LHCN-M2 (cell line): ENCODE measurements at regions not wholly inside any gene's neighbourhood (a gene's known extent, or its start where the extent isn't known, plus 50 kb on each side); places are given as distances from the start of the nearest gene placed in this dataset.
A peak's percentile ranks its signal among the peaks of the same experiment; 100 is the strongest.

Experiments
- DNase-seq: peaks from one replicate; pipeline ENCODE4 v3.0.0-alpha.2; 2012; ENCODE audit warnings: low read depth

DNA sequence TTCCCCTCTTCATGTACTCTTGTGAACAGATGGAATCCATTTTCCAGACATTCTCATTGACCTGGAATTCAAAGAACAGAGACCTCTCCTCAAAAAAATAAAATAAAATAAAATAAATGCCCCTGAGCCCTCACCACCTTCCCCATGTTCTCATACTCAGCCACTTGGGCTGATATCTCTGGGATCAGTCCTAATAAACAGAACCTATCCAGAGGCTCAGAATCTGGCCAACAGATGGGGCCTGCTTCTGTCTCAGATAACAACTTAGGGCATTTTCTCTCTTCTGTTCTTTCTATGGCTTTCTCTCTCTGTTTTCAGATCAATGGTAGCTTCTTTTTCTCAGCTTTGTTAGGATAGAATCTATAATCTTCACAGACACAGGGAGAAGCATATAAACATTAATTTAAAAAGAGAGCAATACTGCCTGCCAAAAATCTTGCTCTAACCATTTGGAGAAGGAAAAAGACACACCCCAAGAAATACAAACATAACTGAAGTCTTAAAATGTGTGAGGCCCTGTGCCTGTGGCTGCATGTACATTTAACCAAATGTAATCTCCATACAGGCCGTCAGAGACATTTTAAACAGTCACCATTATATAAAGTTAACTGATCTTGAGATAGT is 907.1 kb downstream of the FAT4 start:
- no peak for DNase-seq

DNA sequence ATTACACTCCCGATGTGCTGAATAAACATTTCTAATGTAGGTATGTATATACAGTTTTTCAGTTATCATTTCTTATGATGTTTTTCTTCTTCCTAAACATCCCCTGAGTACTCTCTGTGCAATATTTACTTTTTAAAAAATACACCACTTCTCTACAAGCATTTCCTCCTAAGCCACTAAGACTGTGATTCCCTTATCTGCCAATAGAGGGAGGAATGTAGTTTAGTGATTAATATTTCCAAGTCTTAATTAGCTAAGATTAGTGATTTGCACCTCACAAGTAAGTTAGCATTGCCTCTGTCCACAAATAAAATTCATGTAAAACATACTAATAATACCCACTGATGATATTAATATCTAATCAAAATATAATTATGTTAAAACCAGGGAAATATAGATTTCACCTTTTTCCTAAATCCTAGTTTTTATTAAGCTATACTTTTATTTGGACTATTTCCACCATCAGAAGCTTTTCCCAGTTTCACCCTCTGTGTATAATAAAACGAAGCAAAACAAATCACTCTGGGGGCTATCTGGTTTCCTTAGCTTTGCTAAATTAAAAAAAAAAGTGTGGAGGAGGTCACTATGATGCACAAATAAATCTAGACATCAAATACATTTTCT is 909.1 kb downstream of the FAT4 start:
- DNase-seq = peak; percentile 30

- no peak for DNase-seq
These were observed 912.7 kb downstream of the FAT4 start for GRCh38 chr4:126227428-126227827.

DNA sequence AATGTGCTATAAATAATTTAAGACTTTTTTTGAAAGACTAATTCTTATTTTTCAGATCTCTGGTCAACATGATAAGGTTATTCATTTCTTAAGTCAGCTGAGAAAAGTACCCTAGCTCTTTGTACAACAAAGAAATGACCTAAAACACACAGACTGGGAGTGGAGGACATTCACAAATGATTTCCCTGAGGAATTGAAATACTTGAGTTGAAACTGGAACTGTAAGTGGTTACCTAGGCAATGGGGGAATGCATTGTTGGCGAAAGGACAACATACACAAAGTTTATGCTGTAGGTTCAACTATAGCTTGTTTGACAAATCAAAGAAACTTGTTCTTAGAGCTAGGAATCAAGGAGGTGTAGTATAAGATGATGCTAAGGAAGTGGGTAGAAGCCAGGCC is 915.5 kb downstream of the FAT4 start:
- DNase-seq = no peak

DNA sequence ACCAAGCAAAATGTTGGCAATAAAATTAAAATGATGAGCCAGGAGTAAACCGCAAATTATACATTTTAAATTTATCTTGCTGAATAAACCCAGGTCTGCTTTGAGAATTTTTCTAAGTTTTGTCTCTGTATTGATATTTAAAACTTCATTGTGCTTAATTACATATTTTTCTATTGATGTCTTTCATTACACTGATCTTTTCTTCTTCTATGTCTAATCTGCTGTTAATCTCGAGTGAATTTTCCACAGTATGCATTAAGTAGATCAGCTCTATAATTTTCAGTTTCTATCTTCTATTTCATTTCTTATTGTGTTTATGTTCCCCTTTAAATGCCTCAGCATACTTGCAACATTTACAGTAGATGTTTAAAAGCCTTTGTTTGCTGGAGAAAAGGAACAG is 918.7 kb downstream of the FAT4 start:
- DNase-seq = no peak

DNA sequence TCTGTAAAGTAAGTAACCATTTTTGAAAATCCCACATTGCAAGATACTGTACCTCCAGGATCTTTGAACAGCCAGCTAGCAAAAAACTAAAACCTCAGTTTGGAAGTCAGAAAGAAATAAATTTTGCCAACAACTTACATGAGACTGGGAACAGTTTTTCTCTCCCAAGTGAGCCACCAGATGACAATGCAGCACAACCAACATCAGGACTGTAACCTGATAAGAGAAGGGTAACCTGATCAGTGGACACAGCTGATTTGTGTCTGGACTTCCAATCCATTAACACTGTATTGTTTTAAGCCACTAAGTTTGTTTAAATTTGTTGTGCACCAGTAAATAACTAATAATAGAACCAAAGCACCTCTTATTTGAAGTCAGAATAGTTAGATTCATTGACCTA is 923.3 kb downstream of the FAT4 start:
- peak; percentile 58 for DNase-seq

GRCh38 chr4:126241634-126242033 is 926.9 kb downstream of the FAT4 start:
- no peak for DNase-seq

DNA sequence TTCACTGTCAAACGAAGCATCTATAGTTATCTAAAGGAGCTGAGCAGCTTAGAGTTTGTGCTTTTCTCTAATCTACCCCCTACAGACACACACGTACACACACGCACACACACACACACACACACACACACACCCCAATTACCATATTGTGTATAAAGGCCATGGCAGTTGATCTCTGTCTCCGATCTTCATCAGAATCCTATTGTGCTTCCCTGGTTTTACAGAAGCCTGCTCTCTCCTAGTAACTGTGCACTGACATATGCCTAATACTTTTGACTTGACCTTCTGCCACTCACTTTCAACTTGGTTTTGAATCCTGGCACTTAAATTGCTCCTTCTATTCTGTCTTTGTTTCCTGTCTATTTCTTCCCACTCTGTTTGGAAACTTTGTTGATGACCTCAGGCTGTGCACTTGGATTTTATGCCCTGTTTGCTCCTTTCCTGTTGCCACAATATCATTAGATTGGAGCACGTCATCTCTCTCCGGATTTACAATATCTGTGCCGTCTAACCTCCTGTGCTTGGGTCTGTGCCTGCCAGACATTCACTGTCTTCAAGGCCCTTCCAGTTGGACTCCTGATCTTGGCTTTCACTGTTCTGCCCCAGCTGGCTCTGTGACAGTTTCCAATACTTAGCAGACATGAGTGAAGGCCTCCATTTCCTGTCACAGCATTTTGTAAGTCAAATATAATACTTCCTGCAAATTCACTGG is 928.1 kb downstream of the FAT4 start:
- no peak for DNase-seq

- DNase-seq = no peak
These were observed 932.7 kb downstream of the FAT4 start for GRCh38 chr4:126247409-126247808.

- no peak for DNase-seq
These were observed 935.3 kb downstream of the FAT4 start for GRCh38 chr4:126250006-126250405.

GRCh38 chr4:126251169-126251568 is 936.4 kb downstream of the FAT4 start:
- DNase-seq = no peak

DNA sequence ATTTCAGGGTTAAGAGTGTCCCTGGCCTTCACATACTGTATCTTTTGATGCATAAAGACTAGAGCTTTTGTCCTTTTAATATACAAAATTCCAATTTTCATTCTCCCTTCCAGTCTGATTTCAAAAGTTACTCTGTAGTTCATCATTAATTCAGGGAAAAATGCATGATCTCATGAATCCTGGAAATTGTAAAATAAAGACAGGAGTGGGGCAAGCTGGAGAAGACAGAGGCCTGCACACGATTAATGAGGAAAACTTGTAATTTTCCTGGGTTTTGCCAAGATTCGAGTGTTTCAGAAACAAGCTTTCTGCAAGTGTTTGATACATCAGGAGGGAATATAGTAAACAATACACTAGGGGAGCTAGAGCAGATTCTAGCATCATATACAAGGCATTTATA is 947.9 kb downstream of the FAT4 start:
- no peak for DNase-seq

DNA sequence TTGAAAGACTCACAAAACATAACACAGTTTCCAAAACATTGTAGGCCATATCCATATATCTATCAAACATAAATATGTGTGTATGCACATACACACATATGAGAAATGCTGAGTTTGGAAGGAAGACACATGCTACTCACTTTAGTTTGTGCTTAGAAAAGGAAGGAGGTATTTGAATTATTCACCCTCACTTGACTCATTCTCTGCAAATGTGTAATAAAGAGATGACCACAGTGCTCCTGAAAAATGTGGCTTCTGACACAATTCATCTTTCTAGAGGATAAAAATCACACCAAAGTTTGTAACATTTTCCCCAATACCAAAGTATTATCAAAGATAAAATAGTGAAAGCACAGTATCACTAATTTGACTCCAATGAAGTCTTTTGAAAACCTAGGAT is 950.1 kb downstream of the FAT4 start:
- peak; percentile 75 for DNase-seq

- DNase-seq = peak; percentile 13
These were observed 951.1 kb downstream of the FAT4 start for GRCh38 chr4:126265888-126266287.

GRCh38 chr4:126267689-126268088 is 952.9 kb downstream of the FAT4 start:
- DNase-seq = peak; percentile 31

GRCh38 chr4:126268106-126268505 is 953.4 kb downstream of the FAT4 start:
- peak; percentile 51 for DNase-seq

- DNase-seq = no peak
These were observed 954.4 kb downstream of the FAT4 start for GRCh38 chr4:126269106-126269505.

GRCh38 chr4:126271292-126271691 is 956.5 kb downstream of the FAT4 start:
- DNase-seq = no peak

DNA sequence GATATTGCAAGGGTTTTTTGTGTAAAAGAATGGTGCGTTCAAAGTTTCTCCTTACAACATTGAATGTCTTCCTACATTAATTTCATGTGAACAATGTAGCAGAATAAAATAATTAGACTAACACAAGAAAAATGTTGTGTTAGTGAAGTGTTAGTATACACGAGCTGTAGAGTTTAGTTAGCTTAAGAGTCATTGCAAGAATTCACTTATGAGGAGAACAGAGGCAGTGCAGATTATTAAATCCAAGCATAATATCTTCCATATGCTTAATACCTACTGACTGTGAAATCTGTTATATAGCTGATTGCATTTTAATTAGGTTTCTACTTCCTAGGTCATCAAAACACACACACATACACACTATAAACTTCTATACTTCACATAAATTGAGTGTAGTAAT is 959.0 kb downstream of the FAT4 start:
- no peak for DNase-seq

GRCh38 chr4:126291886-126292285 is 977.1 kb downstream of the FAT4 start:
- no peak for DNase-seq

DNA sequence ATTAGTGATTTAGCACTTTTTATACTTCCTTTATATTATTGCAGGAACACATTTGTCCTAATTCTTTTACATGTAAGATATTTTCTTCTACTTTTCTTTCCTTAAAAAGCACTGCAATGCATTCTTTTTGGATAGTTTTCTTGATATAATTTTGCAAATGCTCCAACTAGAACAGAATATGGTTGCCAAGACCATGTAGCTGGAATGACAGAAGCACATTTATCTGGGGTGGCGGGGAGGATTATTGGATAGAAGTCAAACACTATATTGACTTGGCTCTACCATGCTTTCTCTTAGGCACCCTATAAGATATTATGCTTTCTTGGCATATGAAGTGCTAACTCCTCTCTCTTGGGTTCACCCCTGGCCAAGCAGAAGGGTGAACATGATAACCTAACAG is 983.5 kb downstream of the FAT4 start:
- no peak for DNase-seq

DNA sequence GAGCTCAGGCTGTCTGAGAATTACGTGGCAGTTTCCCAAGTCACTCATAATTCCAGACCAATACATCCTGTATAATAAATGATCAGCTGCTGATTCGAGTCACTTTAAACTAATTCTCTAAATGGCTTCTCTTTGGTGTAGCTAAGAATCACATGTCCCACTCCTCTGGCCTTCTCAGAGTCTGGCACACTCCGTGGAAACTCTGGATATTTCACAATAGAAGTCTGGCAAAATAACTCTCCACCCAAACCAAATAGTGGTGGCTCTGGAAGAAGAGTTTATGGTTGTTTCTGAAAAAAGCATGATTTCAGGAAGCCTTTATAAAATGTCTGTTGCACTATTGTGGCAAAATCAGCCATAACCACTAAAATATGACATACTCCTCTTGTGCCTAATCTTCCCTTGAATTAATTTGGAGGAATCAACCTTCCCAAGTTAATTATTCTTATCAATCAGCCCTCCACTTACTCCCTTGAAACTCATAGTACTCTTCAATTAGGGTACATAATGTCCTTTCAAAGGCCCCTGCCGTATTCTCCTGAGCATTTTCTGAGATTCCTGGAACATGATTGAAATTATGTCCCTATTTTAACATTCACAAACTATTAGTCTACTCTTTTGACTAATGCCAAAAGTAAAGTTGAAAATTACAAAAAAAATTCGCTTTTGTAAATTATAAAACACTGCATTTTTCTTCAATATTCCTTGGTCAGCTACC is 991.6 kb downstream of the FAT4 start:
- DNase-seq = peak; percentile 14
